ENCODE measurements at regions not wholly inside any gene's neighbourhood (a gene's known extent, or its start where the extent isn't known, plus 50 kb on each side); places are given as distances from the start of the nearest gene placed in this dataset.

DNA sequence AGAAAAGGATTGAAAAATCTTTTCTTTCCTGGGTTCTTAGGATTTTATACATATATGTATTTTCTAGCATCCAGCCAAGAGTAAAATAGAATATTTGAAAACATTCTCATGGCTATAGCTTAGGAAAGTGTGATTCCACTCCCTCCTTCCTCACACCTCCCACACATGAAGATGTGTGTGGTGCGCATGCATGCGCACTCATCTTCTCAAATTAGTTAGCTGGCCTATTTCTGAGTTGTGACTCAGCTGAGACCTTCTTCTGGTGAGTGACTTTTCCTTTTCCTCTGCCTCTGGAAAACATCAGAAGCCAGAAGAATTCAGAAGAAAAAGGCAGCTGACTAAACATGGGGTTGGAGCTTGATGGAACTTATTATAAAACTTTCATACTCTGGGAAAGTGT is 149.8 kb downstream of the OR4C45 start:
- TF ChIP-seq, protein P1, sequence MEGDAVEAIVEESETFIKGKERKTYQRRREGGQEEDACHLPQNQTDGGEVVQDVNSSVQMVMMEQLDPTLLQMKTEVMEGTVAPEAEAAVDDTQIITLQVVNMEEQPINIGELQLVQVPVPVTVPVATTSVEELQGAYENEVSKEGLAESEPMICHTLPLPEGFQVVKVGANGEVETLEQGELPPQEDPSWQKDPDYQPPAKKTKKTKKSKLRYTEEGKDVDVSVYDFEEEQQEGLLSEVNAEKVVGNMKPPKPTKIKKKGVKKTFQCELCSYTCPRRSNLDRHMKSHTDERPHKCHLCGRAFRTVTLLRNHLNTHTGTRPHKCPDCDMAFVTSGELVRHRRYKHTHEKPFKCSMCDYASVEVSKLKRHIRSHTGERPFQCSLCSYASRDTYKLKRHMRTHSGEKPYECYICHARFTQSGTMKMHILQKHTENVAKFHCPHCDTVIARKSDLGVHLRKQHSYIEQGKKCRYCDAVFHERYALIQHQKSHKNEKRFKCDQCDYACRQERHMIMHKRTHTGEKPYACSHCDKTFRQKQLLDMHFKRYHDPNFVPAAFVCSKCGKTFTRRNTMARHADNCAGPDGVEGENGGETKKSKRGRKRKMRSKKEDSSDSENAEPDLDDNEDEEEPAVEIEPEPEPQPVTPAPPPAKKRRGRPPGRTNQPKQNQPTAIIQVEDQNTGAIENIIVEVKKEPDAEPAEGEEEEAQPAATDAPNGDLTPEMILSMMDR (conservative IDR thresholded peaks at IDR 0.05; ENCODE audit: low read length) = no peak
- TF ChIP-seq EZH2phosphoT487 (IDR thresholded peaks at IDR 0.05; ENCODE audit: borderline replicate concordance, low read depth, low read length) = no peak

Measured in OCI-LY7 (cell line).